ENCODE measurements at regions not wholly inside any gene's neighbourhood (a gene's known extent, or its start where the extent isn't known, plus 50 kb on each side); places are given as distances from the start of the nearest gene placed in this dataset.

DNA sequence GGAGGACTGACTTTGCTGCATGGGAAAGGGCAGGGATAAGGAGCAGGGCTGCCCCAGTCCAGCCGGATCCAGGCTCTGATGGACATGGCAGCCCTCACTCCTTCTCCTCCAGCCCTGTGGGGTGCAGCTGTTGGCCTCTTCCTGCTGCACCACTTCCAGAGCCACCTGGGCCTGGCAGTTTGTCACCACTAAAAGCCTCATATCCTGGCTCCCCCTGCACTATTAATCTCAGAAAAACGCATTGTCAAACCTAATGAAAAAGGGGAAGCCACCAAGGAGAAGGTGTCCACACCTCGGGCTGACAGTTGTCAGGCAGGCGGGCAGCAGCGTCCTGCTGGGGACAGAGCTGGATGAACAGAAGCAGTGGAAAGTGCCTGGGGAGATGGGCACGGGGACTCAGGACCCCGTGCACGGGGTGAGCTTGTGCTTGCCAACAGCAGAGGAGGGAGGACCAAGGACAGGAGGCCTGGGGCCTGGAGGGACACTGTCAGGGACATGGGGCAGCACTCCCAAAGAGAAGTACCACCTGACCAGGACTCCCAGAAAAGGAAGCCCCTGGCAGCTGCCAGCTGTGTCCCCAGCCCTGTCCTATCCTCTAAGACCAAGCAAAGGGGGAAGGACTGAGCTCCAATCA, 151.1 kb upstream of the TSHZ3 start:
- DNase-seq (ENCODE audit: extremely low read depth in 1 of 2, low read depth in 1 of 2), result no peak

DNA sequence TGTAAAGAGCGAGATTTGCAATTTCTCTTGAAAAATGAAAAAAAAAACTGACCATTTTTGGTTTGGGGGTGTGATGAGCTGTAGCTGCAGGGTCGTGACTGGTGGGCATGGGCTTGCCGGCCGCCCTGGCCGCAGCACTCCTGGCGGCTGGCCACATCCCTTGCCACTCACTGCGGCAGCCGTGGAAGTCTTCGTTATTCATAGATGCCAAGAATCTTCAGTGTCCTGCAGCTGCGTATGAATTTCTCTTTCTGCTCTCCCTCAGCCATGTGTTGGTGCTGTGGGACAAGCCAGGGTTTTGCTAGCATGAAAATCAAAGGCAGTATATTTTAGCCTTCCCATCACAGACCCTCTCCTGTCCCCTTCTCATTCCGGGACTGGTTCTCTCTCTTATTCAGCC, 151.7 kb upstream of the TSHZ3 start:
- DNase-seq (ENCODE audit: extremely low read depth in 1 of 2, low read depth in 1 of 2), result no peak

- no peak for DNase-seq (ENCODE audit: extremely low read depth in 1 of 2, low read depth in 1 of 2)
Measured at GRCh38 chr19:31501427-31502195, 152.4 kb upstream of the TSHZ3 start.

- DNase-seq (ENCODE audit: extremely low read depth in 1 of 2, low read depth in 1 of 2), result no peak
Measured at GRCh38 chr19:31502536-31503170, 153.4 kb upstream of the TSHZ3 start.

DNA sequence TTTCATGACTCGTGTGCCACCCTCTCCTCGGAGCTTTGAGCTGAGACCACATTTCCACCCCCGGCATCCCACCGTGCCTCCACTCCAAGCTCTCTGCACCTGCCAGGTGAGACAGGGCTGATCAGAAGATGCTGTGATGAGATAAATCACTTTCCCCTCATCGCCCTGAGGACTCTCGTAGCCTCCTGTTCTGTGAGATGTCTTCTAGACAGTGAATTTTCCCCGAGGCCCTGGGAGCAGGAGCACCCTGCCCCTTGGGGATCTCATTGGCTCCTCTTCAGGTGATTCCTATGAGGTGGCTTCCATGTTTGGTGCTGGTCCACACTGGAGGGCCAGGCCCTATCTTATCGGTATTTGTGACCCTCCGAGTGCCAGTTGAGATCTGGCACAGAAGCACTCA, 154.0 kb upstream of the TSHZ3 start:
- DNase-seq (ENCODE audit: extremely low read depth in 1 of 2, low read depth in 1 of 2), result no peak

DNA sequence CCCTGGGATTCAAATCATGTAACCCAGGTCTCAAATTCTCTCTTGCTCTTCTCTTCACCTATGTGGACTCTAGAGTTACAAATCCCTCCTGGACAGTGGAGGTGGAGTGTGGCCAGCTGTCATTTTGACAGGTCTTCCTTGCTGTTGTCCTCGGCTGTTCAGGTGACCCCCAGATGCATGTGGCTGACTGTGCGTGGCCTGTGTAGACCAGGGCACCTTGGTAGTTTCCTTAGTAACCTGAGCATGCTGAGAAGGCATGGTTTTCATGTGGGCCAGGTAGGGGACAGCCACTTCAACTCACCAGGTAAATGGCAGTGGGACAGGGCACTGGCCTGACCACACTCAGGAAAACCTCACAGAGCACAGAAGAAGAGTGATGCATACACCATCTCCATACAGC, 155.0 kb upstream of the TSHZ3 start:
- no peak for DNase-seq (ENCODE audit: extremely low read depth in 1 of 2, low read depth in 1 of 2)

DNA sequence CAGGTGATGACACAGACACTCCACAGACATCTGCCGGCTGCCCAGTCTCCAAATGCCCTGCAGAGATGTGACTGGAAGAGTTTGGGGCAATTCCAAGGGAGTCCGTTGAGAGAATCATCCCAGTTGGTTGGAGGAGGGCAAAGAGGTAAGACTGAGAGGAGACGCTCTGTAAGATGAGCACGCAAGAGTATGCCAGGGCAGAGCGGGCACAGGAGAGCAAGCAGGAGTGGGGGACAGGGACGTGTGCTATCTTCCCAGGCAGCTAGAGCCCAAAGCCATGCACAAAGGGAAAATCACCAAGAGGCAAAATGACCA, 156.3 kb upstream of the TSHZ3 start:
- no peak for DNase-seq (ENCODE audit: extremely low read depth in 1 of 2, low read depth in 1 of 2)

DNA sequence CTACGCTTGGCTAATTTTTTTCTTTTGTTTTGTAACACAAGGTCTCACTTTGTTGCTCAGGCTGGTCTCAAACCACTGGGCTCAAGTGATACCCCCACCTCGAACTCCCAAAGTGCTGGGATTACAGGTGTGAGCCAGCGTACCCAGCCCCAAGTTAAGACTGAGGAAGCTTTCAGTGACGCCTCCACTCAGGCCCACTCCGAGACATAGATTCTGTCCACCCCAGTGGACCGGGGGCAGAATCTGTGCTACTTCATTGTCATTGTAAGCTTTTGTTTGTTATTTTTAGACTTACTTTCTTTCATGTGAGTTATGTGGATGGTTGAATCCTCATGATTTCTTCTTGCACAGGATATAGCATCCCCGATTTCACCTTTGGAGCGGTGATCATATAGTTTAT, 156.9 kb upstream of the TSHZ3 start:
- no peak for DNase-seq (ENCODE audit: extremely low read depth in 1 of 2, low read depth in 1 of 2)

GRCh38 chr19:31510635-31511034, 161.4 kb upstream of the TSHZ3 start:
- DNase-seq (ENCODE audit: extremely low read depth in 1 of 2, low read depth in 1 of 2), result no peak

GRCh38 chr19:31511098-31511497, 161.9 kb upstream of the TSHZ3 start:
- DNase-seq (ENCODE audit: extremely low read depth in 1 of 2, low read depth in 1 of 2), result no peak

DNA sequence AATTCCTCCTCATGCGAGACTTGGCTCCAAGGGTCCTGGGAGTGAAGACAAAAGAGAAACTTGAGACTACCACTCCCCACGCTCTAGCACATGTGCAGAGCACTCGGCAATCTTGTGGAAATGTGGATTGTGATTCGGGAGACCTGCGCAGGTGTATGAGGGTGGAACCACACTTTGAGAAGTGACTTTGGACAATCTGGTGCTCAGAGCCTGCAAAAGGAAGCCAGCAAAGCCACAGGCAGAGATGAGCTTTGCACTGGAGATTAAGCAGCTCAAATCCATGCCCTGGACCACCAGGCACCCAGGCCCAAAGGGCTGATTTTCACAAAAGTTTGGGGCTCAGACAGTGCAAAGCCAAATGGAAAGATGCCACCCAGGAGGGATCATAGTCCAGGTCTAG, 162.5 kb upstream of the TSHZ3 start:
- DNase-seq (ENCODE audit: extremely low read depth in 1 of 2, low read depth in 1 of 2), result no peak

- no peak for DNase-seq (ENCODE audit: extremely low read depth in 1 of 2, low read depth in 1 of 2)
Measured at GRCh38 chr19:31512181-31512970, 163.1 kb upstream of the TSHZ3 start.

GRCh38 chr19:31513841-31514240, 164.6 kb upstream of the TSHZ3 start:
- no peak for DNase-seq (ENCODE audit: extremely low read depth in 1 of 2, low read depth in 1 of 2)

- DNase-seq (ENCODE audit: extremely low read depth in 1 of 2, low read depth in 1 of 2), result no peak
Measured at GRCh38 chr19:31515931-31516330, 166.7 kb upstream of the TSHZ3 start.

DNA sequence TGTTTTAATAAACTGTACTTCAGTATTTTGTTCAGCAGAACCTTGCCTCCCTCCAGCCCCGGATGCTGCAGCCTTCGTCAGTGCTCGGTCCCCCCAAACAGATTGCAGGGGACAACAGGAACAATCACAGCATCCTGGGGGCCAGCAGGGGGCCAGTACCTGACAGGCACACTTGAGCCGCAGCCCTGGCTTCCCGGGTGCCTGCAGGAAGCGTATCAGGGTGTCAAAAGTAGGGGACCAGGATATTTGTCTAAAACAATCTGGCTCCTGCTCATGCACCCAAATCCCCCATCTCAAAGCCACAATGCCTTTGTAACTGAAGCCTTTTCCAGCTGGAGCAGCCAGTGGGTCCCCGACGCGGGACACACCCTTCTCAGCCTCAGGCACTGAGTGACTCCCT, 167.5 kb upstream of the TSHZ3 start:
- DNase-seq (ENCODE audit: extremely low read depth in 1 of 2, low read depth in 1 of 2), result no peak

- DNase-seq (ENCODE audit: extremely low read depth in 1 of 2, low read depth in 1 of 2), result no peak
Measured at GRCh38 chr19:31517224-31518180, 168.3 kb upstream of the TSHZ3 start.

GRCh38 chr19:31518216-31519020, 169.2 kb upstream of the TSHZ3 start:
- no peak for DNase-seq (ENCODE audit: extremely low read depth in 1 of 2, low read depth in 1 of 2)

- DNase-seq (ENCODE audit: extremely low read depth in 1 of 2, low read depth in 1 of 2), result no peak
Measured at GRCh38 chr19:31519256-31519655, 170.0 kb upstream of the TSHZ3 start.

DNA sequence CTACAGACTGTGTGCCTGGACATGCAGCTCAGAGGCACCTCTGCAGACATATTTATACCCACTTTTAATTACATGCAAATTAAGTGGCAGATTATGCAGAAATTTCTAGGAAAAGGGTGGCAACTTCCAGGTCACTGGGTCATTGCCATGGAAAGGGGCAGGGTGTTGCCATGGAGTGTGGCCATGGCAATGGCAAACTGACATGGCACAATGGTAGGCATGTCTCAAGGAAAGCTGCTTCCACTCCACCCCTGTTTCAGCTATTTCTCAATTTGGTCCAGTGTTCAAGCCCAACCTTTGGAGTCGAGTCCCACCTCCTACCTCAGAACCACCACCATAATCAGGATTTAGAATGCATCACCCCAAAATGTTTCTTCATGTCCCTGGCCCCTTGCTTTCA, 170.7 kb upstream of the TSHZ3 start:
- DNase-seq (ENCODE audit: extremely low read depth in 1 of 2, low read depth in 1 of 2), result no peak

DNA sequence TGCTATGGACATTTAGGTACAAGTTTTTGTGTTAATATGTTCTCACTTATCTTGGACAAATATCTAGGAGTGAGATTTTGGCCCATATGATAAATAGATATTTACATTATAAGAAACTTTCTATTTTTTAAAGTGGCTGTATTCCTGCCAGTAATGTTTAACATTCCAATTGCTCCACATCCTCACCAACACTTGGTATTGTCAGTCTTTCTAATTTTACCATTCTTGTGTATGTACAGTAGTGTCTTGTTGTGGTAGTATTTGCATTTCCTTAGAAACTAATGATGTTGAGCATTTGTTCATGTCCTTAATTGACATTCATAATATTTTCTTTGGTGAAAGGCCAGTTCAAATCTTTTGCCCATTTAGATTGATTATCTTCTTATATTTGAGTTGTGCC, 171.4 kb upstream of the TSHZ3 start:
- no peak for DNase-seq (ENCODE audit: extremely low read depth in 1 of 2, low read depth in 1 of 2)

Data from activated CD8-positive, alpha-beta memory T cell treated with anti-CD3 and anti-CD28 coated beads for 1 hour (primary cell).